SK-N-SH treated with all-trans-retinoic acid at 6 μM for 48 hours (cell line): ENCODE measurements at regions not wholly inside any gene's neighbourhood (a gene's known extent, or its start where the extent isn't known, plus 50 kb on each side); places are given as distances from the start of the nearest gene placed in this dataset.

Source experiments
- ATAC-seq: fragments of 200-7000 bp; cut with Tn5 transposase; 3 replicates; pipeline ENCODE4 v1.9.1; 2020; ENCODE audit warnings: mild to moderate bottlenecking, moderate library complexity
- ARNTL ChIP-seq: fragments of 450-650 bp; formaldehyde crosslinking; IDR thresholded peaks from 2 replicates; pipeline ENCODE4 v1.5.0; 2020; ENCODE audit warnings: low read depth, mild to moderate bottlenecking, moderate library complexity, borderline replicate concordance
- BACH2 ChIP-seq: fragments of 250-450 bp; sonication (Bioruptor Pico); IDR thresholded peaks from 2 replicates; pipeline ENCODE4 v1.9.0; 2021; ENCODE audit warnings: mild to moderate bottlenecking, borderline replicate concordance
- CSDC2 ChIP-seq: fragments of 250-450 bp; sonication (Bioruptor Pico); IDR thresholded peaks from 2 replicates; pipeline ENCODE4 v1.5.0; 2020; ENCODE audit warnings: mild to moderate bottlenecking, moderate library complexity
- CSRNP3 ChIP-seq: fragments of 250-450 bp; sonication (Bioruptor Pico); IDR thresholded peaks from 2 replicates; pipeline ENCODE4 v1.5.1; 2021; ENCODE audit warnings: mild to moderate bottlenecking, moderate library complexity
- ESRRG ChIP-seq: fragments of 250-450 bp; sonication (Bioruptor Pico); IDR thresholded peaks from 2 replicates; pipeline ENCODE4 v1.6.1; 2021; ENCODE audit warnings: mild to moderate bottlenecking
- GLIS3 ChIP-seq: fragments of 250-450 bp; sonication (Bioruptor Pico); IDR thresholded peaks from 2 replicates; pipeline ENCODE4 v1.5.0; 2020; ENCODE audit warnings: mild to moderate bottlenecking, moderate library complexity
- ISL1 ChIP-seq: fragments of 250-450 bp; sonication (Bioruptor Pico); IDR thresholded peaks from 2 replicates; pipeline ENCODE4 v2.1.2; 2022; ENCODE audit warnings: mild to moderate bottlenecking, moderate library complexity
- OSR1 ChIP-seq: fragments of 250-450 bp; sonication (Bioruptor Pico); IDR thresholded peaks from 2 replicates; pipeline ENCODE4 v1.8.0; 2022; ENCODE audit warnings: moderate library complexity, mild to moderate bottlenecking, inconsistent platforms
- PPARA ChIP-seq: fragments of 250-450 bp; sonication (Bioruptor Pico); IDR thresholded peaks from 2 replicates; pipeline ENCODE4 v1.5.0; 2020; ENCODE audit warnings: mild to moderate bottlenecking, borderline replicate concordance
- RARB ChIP-seq: fragments of 250-450 bp; sonication (Bioruptor Pico); IDR thresholded peaks from 2 replicates; pipeline ENCODE4 v1.8.0; 2021; ENCODE audit warnings: mild to moderate bottlenecking, moderate library complexity
- SNAI2 ChIP-seq: fragments of 250-450 bp; sonication (Bioruptor Pico); IDR thresholded peaks from 2 replicates; pipeline ENCODE4 v1.5.0; 2020; ENCODE audit warnings: mild to moderate bottlenecking, moderate library complexity
- TCF4 ChIP-seq: fragments of 250-450 bp; sonication (Bioruptor Pico); IDR thresholded peaks from 2 replicates; pipeline ENCODE4 v1.8.0; 2021; ENCODE audit warnings: mild to moderate bottlenecking, moderate library complexity, borderline replicate concordance
- TOX ChIP-seq: fragments of 250-450 bp; sonication (Bioruptor Pico); IDR thresholded peaks from 2 replicates; pipeline ENCODE4 v1.8.0; 2021; ENCODE audit warnings: mild to moderate bottlenecking, moderate library complexity, borderline replicate concordance
- ZFP3 ChIP-seq: fragments of 250-450 bp; sonication (Bioruptor Pico); IDR thresholded peaks from 2 replicates; pipeline ENCODE4 v1.5.0; 2020; ENCODE audit warnings: mild to moderate bottlenecking, moderate library complexity
- ZFP30 ChIP-seq: fragments of 450-650 bp; formaldehyde crosslinking; IDR thresholded peaks from 2 replicates; pipeline ENCODE4 v1.5.0; 2022; ENCODE audit warnings: mild to moderate bottlenecking, moderate library complexity
- ZNF565 ChIP-seq: fragments of 450-650 bp; formaldehyde crosslinking; conservative IDR thresholded peaks from 2 replicates; pipeline ENCODE4 v1.5.0; 2020; ENCODE audit warnings: low read depth, mild to moderate bottlenecking, moderate library complexity
- ZNF70 ChIP-seq: fragments of 450-650 bp; formaldehyde crosslinking; IDR thresholded peaks from 2 replicates; pipeline ENCODE4 v1.5.0; 2020; ENCODE audit warnings: mild to moderate bottlenecking, moderate library complexity
- ZNF8 ChIP-seq: fragments of 450-650 bp; formaldehyde crosslinking; IDR thresholded peaks from 2 replicates; pipeline ENCODE4 v1.5.0; 2020; ENCODE audit warnings: mild to moderate bottlenecking, moderate library complexity
- TF ChIP-seq, protein P1 (sequence below): fragments of 250-450 bp; sonication (Bioruptor Pico); IDR thresholded peaks from 2 replicates; pipeline ENCODE4 v1.5.0; 2020; ENCODE audit warnings: mild to moderate bottlenecking, moderate library complexity
- TF ChIP-seq, protein P2 (sequence below): fragments of 250-450 bp; sonication (Bioruptor Pico); IDR thresholded peaks from 2 replicates; pipeline ENCODE4 v1.8.0; 2021; ENCODE audit warnings: low read depth, mild to moderate bottlenecking, moderate library complexity, borderline replicate concordance
- TF ChIP-seq, protein P3 (sequence below): fragments of 250-450 bp; sonication (Bioruptor Pico); IDR thresholded peaks from 2 replicates; pipeline ENCODE4 v1.8.0; 2020; ENCODE audit warnings: mild to moderate bottlenecking, moderate library complexity, borderline replicate concordance
- TF ChIP-seq, protein P4 (sequence below): fragments of 250-450 bp; sonication (Bioruptor Pico); IDR thresholded peaks from 2 replicates; pipeline ENCODE4 v1.5.1; 2020; ENCODE audit warnings: low read depth, mild to moderate bottlenecking, moderate library complexity

GRCh38 chr3:78312851-78313250, 1273.0 kb downstream of the ROBO2 start:
- no peak for ATAC-seq
- TF ChIP-seq OSR1 (CRISPR knock-in tag) (no peak), ARNTL (CRISPR knock-in tag) (no peak), SNAI2 (CRISPR knock-in tag) (no peak), TOX (CRISPR knock-in tag) (no peak), GLIS3 (CRISPR knock-in tag) (no peak), ZFP3 (no peak), PPARA (CRISPR knock-in tag) (no peak), ISL1 (CRISPR knock-in tag) (no peak), ZNF565 (CRISPR knock-in tag) (no peak), RARB (CRISPR knock-in tag) (no peak), BACH2 (CRISPR knock-in tag) (no peak), ESRRG (CRISPR knock-in tag) (no peak), ZNF8 (CRISPR knock-in tag) (no peak), ZNF70 (no peak), CSDC2 (CRISPR knock-in tag) (no peak), TCF4 (CRISPR knock-in tag) (no peak)
- TF ChIP-seq, protein P1, sequence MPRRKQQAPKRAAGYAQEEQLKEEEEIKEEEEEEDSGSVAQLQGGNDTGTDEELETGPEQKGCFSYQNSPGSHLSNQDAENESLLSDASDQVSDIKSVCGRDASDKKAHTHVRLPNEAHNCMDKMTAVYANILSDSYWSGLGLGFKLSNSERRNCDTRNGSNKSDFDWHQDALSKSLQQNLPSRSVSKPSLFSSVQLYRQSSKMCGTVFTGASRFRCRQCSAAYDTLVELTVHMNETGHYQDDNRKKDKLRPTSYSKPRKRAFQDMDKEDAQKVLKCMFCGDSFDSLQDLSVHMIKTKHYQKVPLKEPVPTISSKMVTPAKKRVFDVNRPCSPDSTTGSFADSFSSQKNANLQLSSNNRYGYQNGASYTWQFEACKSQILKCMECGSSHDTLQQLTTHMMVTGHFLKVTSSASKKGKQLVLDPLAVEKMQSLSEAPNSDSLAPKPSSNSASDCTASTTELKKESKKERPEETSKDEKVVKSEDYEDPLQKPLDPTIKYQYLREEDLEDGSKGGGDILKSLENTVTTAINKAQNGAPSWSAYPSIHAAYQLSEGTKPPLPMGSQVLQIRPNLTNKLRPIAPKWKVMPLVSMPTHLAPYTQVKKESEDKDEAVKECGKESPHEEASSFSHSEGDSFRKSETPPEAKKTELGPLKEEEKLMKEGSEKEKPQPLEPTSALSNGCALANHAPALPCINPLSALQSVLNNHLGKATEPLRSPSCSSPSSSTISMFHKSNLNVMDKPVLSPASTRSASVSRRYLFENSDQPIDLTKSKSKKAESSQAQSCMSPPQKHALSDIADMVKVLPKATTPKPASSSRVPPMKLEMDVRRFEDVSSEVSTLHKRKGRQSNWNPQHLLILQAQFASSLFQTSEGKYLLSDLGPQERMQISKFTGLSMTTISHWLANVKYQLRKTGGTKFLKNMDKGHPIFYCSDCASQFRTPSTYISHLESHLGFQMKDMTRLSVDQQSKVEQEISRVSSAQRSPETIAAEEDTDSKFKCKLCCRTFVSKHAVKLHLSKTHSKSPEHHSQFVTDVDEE (CRISPR knock-in tag), result no peak
- TF ChIP-seq, protein P2, sequence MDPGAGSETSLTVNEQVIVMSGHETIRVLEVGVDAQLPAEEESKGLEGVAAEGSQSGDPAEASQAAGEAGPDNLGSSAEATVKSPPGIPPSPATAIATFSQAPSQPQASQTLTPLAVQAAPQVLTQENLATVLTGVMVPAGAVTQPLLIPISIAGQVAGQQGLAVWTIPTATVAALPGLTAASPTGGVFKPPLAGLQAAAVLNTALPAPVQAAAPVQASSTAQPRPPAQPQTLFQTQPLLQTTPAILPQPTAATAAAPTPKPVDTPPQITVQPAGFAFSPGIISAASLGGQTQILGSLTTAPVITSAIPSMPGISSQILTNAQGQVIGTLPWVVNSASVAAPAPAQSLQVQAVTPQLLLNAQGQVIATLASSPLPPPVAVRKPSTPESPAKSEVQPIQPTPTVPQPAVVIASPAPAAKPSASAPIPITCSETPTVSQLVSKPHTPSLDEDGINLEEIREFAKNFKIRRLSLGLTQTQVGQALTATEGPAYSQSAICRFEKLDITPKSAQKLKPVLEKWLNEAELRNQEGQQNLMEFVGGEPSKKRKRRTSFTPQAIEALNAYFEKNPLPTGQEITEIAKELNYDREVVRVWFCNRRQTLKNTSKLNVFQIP (CRISPR knock-in tag), result no peak
- TF ChIP-seq, protein P3, sequence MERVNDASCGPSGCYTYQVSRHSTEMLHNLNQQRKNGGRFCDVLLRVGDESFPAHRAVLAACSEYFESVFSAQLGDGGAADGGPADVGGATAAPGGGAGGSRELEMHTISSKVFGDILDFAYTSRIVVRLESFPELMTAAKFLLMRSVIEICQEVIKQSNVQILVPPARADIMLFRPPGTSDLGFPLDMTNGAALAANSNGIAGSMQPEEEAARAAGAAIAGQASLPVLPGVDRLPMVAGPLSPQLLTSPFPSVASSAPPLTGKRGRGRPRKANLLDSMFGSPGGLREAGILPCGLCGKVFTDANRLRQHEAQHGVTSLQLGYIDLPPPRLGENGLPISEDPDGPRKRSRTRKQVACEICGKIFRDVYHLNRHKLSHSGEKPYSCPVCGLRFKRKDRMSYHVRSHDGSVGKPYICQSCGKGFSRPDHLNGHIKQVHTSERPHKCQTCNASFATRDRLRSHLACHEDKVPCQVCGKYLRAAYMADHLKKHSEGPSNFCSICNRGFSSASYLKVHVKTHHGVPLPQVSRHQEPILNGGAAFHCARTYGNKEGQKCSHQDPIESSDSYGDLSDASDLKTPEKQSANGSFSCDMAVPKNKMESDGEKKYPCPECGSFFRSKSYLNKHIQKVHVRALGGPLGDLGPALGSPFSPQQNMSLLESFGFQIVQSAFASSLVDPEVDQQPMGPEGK (CRISPR knock-in tag), result no peak

GRCh38 chr3:78313332-78313731, 1273.4 kb downstream of the ROBO2 start:
- no peak for TF ChIP-seq ZFP30 (CRISPR knock-in tag)
- no peak for TF ChIP-seq BACH2 (CRISPR knock-in tag)
- TF ChIP-seq, protein P4, sequence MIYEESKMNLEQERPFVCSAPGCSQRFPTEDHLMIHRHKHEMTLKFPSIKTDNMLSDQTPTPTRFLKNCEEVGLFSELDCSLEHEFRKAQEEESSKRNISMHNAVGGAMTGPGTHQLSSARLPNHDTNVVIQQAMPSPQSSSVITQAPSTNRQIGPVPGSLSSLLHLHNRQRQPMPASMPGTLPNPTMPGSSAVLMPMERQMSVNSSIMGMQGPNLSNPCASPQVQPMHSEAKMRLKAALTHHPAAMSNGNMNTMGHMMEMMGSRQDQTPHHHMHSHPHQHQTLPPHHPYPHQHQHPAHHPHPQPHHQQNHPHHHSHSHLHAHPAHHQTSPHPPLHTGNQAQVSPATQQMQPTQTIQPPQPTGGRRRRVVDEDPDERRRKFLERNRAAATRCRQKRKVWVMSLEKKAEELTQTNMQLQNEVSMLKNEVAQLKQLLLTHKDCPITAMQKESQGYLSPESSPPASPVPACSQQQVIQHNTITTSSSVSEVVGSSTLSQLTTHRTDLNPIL (CRISPR knock-in tag), result no peak
- no peak for TF ChIP-seq PPARA (CRISPR knock-in tag)
- no peak for TF ChIP-seq RARB (CRISPR knock-in tag)
- TF ChIP-seq ZFP3, result no peak
- TF ChIP-seq ZNF8 (CRISPR knock-in tag), result no peak
- no peak for TF ChIP-seq ARNTL (CRISPR knock-in tag)
- no peak for TF ChIP-seq CSRNP3 (CRISPR knock-in tag)
- no peak for TF ChIP-seq ZNF70
- TF ChIP-seq ZNF565 (CRISPR knock-in tag), result no peak
- TF ChIP-seq, all 23 proteins: peak for 0
- ATAC-seq, result no peak

DNA sequence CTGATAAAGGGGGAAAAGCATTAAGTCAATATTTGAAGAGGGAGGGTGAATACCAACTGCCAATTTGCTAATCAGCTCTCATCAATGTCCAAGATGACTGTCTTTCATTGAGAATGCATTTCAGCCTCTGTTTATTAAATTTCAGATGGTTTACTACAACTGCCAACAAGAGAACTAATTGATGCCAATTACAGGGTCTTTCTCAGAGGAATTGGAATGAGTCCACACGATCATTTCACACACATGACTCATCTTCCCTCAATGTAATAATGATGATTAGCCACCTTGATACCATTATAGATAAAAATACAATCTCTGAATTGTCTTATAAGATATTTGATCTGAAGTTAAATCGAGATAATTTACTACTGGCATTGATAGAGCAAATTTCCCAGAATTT, 1274.4 kb downstream of the ROBO2 start:
- no peak for ATAC-seq
- TF ChIP-seq, protein P1 (CRISPR knock-in tag), result no peak; the same call in 1 of the 2 replicates
- TF ChIP-seq ZNF70, result no peak
- TF ChIP-seq TCF4 (CRISPR knock-in tag), result no peak
- TF ChIP-seq ARNTL (CRISPR knock-in tag), result no peak
- TF ChIP-seq ESRRG (CRISPR knock-in tag), result 0 out of 2 replicates have a peak, but pooled peaks have one; percentile 18
- no peak for TF ChIP-seq GLIS3 (CRISPR knock-in tag)
- no peak for TF ChIP-seq ZNF565 (CRISPR knock-in tag)
- no peak for TF ChIP-seq ZFP30 (CRISPR knock-in tag)
- 0 out of 2 replicates have a peak, but pooled peaks have one; percentile 38 for TF ChIP-seq CSRNP3 (CRISPR knock-in tag)
